ENCODE measurements at regions not wholly inside any gene's neighbourhood (a gene's known extent, or its start where the extent isn't known, plus 50 kb on each side); places are given as distances from the start of the nearest gene placed in this dataset.
"Not testable (repeated sequence)": the region's sequence is repeated elsewhere in the genome, so short reads cannot be mapped to it uniquely, and the experiment has no call there.

DNA sequence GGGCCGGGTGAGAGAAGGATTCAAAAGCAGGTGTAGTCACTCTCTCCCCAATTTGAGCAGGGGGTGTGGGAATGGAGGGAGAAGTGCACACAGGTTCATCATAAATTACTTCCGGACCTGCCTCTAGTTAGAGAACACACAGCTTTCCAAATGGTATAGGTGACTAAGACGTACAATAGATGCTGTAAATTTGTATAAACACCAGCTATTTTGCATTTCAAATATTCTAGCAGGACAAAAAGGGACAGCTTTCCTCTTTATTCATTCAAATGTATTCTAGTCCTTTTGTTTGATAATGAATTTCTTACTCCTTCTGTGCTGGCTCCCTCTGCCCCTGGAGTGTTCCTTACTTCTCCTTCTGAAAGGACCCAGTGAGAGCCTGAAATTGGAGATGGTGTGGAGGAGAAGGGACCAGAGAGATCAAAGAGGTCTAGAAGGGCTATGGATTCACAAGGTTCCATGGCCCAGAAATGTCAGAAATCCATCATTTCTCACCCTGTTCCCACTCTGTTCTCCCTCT lies 53.2 kb upstream of the SH3BP4 start:
- peak; percentile 22 for DNase-seq (ENCODE audit: low read depth, low spot score)

DNA sequence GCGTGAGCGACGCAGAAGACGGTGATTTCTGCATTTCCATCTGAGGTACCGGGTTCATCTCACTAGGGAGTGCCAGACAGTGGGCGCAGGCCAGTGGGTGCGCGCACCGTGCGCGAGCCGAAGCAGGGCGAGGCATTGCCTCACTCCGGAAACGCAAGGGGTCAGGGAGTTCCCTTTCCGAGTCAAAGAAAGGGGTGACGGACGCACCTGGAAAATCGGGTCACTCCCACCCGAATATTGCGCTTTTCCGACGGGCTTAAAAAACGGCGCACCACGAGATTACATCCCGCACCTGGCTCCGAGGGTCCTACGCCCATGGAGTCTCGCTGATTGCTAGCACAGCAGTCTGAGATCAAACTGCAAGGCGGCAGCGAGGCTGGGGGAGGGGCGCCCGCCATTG lies 63.4 kb upstream of the SH3BP4 start:
- DNase-seq (ENCODE audit: low read depth, low spot score), result not testable (repeated sequence)

DNA sequence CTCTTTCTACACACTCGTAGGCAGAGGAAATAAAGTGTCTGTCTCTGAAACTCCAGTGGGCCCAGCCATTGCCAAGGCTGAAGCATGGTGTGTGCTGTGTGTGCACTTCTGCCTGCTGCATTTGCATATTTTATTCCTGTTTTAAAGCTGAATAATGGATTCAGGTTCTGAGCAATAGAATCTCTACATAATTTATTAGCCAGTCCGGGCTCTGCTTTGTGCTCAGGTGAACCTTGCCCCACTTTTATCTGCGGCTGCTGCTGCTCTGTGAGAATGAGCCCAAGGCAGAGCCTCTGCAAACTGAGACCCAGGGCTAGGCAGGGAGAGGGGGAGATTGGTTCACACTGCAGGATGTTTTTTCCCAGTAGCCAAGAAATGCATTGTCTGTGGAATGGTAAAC lies 64.6 kb upstream of the SH3BP4 start:
- no peak for DNase-seq (ENCODE audit: low read depth, low spot score)

DNA sequence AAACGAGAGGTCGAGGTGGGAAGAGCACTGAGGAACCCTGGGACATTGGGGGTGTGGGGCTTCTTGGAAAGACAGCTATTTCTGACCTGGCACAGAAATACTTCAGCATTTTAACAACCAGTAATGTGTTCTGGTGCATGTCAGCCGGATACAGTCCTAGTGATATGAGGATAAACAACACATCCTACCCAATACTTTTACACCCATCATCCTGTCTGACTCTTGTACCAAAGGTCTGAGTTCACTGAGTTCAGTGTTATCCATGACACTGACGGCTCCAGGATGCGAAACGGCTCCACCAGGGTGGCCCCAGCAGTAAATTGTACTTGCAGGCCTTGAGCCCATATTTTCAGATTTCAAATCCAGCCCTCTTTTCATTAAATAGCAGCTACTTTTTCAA lies 65.9 kb upstream of the SH3BP4 start:
- DNase-seq (ENCODE audit: low read depth, low spot score), result no peak

DNA sequence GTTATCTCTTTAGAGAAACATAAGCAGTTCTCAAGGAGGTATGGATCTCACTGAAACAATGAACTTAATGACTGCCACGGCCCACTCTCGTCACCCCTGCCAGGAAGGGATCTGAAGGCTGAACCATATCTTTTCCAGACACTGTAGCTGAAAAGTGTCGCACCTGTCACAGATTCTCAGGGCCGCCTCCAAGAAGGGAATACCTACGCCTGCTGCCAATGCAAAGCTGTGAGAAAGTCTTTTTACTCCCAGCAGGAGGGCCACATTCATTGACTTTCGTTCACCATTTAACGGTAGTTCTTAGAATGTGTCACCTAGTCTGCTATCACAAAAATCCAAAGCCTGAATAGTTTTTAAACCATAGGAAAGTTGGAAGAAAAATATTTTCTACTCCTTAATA lies 66.7 kb upstream of the SH3BP4 start:
- no peak for DNase-seq (ENCODE audit: low read depth, low spot score)

- no peak for DNase-seq (ENCODE audit: low read depth, low spot score)
These were observed 67.2 kb upstream of the SH3BP4 start for GRCh38 chr2:234884591-234884990.

GRCh38 chr2:234881413-234882241 lies 70.2 kb upstream of the SH3BP4 start:
- DNase-seq (ENCODE audit: low read depth, low spot score), result peak; percentile 93

GRCh38 chr2:234880551-234881211 lies 71.1 kb upstream of the SH3BP4 start:
- peak; percentile 72 for DNase-seq (ENCODE audit: low read depth, low spot score)

DNA sequence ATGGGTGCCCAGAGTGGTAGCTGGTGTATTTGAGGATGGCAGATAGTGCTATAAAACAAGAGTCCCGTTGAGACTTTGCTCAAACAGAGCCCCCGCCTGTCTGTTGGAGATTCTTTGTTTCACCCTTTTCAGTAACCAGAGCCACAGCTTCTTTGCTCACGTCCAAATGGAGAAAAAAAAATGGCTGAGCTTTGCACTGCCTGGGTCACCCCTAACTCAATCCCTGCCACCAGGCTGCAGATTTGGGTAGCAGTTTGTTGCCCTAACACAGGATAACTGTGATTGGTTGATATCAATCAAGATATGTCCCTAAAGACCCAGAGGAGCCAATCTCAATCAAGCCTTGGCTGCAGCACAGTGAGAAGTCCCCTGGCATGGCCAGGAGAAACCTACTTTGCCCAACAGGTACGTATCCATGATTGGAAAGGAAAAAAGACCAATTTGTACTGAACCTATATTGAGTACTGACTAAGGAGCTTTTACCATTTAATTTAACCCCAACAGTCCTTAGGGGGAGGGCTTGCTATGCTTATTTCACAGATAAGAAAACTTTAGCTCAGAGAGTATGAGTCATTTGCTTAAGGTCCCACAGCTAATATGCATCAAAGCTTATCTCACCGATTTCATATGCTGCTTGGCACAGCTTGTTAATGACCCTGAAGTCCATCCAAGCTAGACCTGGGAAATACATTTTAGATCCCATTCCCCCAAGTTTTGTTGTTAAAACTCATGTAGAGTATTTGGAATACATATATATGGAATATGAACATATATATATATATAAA lies 72.0 kb upstream of the SH3BP4 start:
- DNase-seq (ENCODE audit: low read depth, low spot score), result peak; percentile 72

GRCh38 chr2:234876621-234877020 lies 75.2 kb upstream of the SH3BP4 start:
- DNase-seq (ENCODE audit: low read depth, low spot score), result not testable (repeated sequence)

DNA sequence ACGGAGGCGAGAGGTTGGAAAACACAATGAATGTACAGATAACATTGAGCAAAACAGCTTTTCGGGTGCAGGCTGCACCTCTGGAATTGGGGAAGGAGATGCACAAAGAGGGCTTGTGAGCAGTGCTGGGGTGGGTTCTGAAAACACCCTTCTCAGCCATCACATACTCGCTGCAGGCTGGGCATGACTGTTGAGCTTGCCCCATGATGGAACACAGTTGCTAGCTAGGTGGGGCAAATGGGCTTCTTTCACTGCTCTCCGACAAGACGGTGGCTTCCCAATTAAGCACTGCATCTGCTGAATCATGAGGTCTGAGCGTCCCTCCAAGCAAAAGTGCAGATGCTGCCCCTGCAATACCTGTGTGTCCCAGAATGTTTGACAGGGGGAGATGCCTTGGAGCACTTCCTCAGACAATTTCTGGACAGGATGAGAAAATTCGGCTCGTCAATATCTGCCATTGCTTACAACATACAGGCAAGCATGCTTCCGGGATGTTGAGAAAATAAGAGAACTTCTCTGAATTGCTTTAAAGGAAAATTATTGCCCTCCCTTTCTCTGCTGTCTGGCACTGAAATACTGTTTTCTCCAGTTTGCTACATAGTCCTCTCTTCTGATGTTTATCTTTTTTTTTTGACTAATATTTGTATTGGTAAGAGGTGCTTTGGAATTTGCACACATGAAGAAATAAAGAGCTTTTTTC lies 77.3 kb upstream of the SH3BP4 start:
- no peak for DNase-seq (ENCODE audit: low read depth, low spot score)

DNA sequence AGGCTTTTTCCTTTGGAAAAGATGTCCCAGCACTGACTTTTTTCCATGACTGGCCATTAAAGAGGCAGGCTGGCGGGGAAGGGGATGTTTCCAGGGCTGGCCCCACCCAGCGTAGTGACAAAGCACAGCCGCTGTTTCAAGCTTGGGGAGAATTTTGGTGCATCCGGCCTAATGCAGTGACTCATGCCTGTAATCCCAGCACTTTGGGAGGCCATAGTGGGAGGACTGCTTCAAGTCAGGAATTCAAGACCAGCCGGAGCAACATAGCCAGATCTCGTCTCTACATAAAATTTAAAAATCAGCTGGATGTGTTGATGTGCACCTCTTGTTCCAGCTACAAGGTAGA lies 78.0 kb upstream of the SH3BP4 start:
- no peak for DNase-seq (ENCODE audit: low read depth, low spot score)

GRCh38 chr2:234873103-234873827 lies 78.6 kb upstream of the SH3BP4 start:
- no peak for DNase-seq (ENCODE audit: low read depth, low spot score)

DNA sequence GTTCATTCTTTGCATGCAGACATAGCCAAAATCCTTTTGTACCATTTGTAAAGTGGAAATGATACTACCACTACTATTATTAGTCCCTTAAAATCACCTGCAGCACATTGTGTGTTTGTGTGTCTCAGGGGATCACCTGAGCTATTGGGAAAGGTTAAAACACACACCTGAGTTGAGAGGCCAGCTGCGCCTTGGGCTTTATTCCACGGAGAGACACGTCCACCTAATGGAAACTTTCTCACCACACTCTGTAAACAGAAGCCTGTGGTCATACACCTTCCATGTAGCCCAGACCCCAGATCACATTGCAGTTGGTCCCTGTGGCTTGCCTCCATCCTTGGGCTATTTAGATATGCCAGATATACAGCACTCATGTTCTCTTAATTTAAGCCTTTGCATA lies 81.8 kb upstream of the SH3BP4 start:
- DNase-seq (ENCODE audit: low read depth, low spot score), result no peak

DNA sequence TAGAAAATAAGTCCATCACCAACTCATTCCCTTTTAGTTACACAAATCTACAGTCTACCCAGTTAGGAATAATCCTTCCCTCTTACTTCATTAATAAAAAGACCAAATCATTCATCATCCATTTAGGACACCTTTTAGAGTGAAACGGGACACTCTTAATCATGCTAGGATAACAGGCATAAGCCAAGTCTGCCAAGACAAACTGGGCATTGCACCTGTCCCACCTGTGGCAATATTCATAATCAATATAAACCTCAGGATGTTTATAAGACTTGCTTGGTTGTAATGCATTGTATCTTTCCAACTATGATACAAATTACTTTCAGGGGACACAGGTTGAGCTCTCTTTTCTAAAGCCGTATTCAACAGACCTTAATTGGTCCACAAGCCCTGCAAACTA lies 82.7 kb upstream of the SH3BP4 start:
- no peak for DNase-seq (ENCODE audit: low read depth, low spot score)

DNA sequence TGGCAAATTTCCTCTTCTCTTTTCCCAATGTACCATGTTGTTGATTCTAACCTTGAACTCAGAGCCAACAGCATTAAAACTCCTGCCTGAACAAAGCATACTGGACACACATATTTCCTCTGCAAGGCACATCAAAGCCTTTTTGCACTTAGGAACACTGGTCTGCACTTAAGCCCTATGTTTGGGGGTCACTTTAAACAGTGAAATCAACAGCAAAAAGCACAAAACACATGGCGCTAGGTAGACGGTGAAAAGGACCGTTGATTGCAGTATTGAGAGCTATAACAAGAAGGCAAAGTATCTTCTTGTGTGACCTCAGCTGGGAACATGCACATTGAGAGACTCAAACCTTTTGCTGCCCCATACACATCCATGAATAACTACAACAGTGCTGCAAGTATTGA lies 83.9 kb upstream of the SH3BP4 start:
- DNase-seq (ENCODE audit: low read depth, low spot score), result no peak

- DNase-seq (ENCODE audit: low read depth, low spot score), result no peak
These were observed 86.2 kb upstream of the SH3BP4 start for GRCh38 chr2:234865586-234865985.

DNA sequence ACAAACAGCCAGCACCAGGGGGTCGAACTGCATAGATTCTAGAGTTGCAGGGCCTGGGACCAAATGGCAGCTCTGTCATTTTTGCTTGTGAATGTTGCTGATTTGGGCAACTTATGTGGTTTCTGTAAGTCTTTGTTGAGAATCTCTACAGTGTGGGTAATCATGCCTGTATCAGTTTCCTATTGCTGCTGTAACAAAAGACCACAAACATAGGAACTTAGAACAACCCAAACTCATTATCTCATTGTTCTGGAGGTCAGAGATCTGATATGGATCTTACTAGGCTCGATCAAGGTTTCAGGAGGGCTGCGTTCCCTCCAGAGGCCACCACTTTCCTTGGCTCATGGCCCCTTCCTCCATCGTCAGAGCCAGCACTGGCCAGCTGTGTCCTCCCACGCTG lies 86.8 kb upstream of the SH3BP4 start:
- no peak for DNase-seq (ENCODE audit: low read depth, low spot score)

- DNase-seq (ENCODE audit: low read depth, low spot score), result peak; percentile 22
These were observed 87.3 kb upstream of the SH3BP4 start for GRCh38 chr2:234864506-234864905.

GRCh38 chr2:234863043-234863934 lies 88.5 kb upstream of the SH3BP4 start:
- DNase-seq (ENCODE audit: low read depth, low spot score), result peak; percentile 69
